Activated CD4-positive, alpha-beta T cell treated with anti-CD3 and anti-CD28 coated beads, Interleukin-10, Interleukin-2, amounts not matched to agents 100 ng/mL and 50 ng/mL, durations not matched to agents 16 hours and 8 hours (primary cell): ENCODE measurements at regions not wholly inside any gene's neighbourhood (a gene's known extent, or its start where the extent isn't known, plus 50 kb on each side); places are given as distances from the start of the nearest gene placed in this dataset.
"Not testable (repeated sequence)": the region's sequence is repeated elsewhere in the genome, so short reads cannot be mapped to it uniquely, and the experiment has no call there.

ENCODE experiments used
- DNase-seq: peaks from one replicate; pipeline ENCODE4 v3.0.0-alpha.2; 2020

GRCh38 chr9:85792057-85792456 lies 50.3 kb upstream of the AGTPBP1 start:
- DNase-seq, result not testable (repeated sequence)

GRCh38 chr9:85802978-85803695 lies 61.4 kb upstream of the AGTPBP1 start:
- not testable (repeated sequence) for DNase-seq

- not testable (repeated sequence) for DNase-seq
Measured at GRCh38 chr9:85804847-85805133, 63.0 kb upstream of the AGTPBP1 start.

GRCh38 chr9:85805134-85806005 lies 63.6 kb upstream of the AGTPBP1 start:
- peak; percentile 84 for DNase-seq

- not testable (repeated sequence) for DNase-seq
Measured at GRCh38 chr9:85808329-85808728, 66.6 kb upstream of the AGTPBP1 start.

- not testable (repeated sequence) for DNase-seq
Measured at GRCh38 chr9:85813388-85813787, 71.6 kb upstream of the AGTPBP1 start.

- not testable (repeated sequence) for DNase-seq
Measured at GRCh38 chr9:85814800-85815199, 73.0 kb upstream of the AGTPBP1 start.

- peak; percentile 48 for DNase-seq
Measured at GRCh38 chr9:85818971-85819370, 77.2 kb upstream of the AGTPBP1 start.

GRCh38 chr9:85820598-85820997 lies 78.8 kb upstream of the AGTPBP1 start:
- not testable (repeated sequence) for DNase-seq

GRCh38 chr9:85824949-85825348 lies 83.2 kb upstream of the AGTPBP1 start:
- DNase-seq, result not testable (repeated sequence)

GRCh38 chr9:85834591-85834990 lies 92.8 kb upstream of the AGTPBP1 start:
- DNase-seq, result not testable (repeated sequence)

- not testable (repeated sequence) for DNase-seq
Measured at GRCh38 chr9:85843949-85844348, 97.0 kb upstream of the NAA35 start.

- not testable (repeated sequence) for DNase-seq
Measured at GRCh38 chr9:85847782-85848181, 93.2 kb upstream of the NAA35 start.

- no peak for DNase-seq
Measured at GRCh38 chr9:85858056-85858750, 82.7 kb upstream of the NAA35 start.

GRCh38 chr9:85859765-85860164 lies 81.2 kb upstream of the NAA35 start:
- peak; percentile 17 for DNase-seq

GRCh38 chr9:85861882-85862281 lies 79.1 kb upstream of the NAA35 start:
- DNase-seq, result not testable (repeated sequence)

GRCh38 chr9:85863875-85864274 lies 77.1 kb upstream of the NAA35 start:
- DNase-seq, result no peak

- no peak for DNase-seq
Measured at GRCh38 chr9:85871008-85871407, 69.9 kb upstream of the NAA35 start.

- not testable (repeated sequence) for DNase-seq
Measured at GRCh38 chr9:85871683-85872082, 69.3 kb upstream of the NAA35 start.

GRCh38 chr9:85872463-85872862 lies 68.5 kb upstream of the NAA35 start:
- no peak for DNase-seq

- no peak for DNase-seq
Measured at GRCh38 chr9:85876628-85877027, 64.3 kb upstream of the NAA35 start.

- not testable (repeated sequence) for DNase-seq
Measured at GRCh38 chr9:85878872-85879597, 61.9 kb upstream of the NAA35 start.

GRCh38 chr9:85880507-85880906 lies 60.4 kb upstream of the NAA35 start:
- DNase-seq, result not testable (repeated sequence)
